Suprapubic skin (tissue), 4 donors: ENCODE measurements at regions not wholly inside any gene's neighbourhood (a gene's known extent, or its start where the extent isn't known, plus 50 kb on each side); places are given as distances from the start of the nearest gene placed in this dataset.

Experiments used
- CTCF ChIP-seq, 2 donors: fragments of 200-600 bp in 1 of 2; fragments of 450-650 bp in 1 of 2; sonication (generic) in 1 of 2; IDR thresholded peaks; one replicate each; pipeline ENCODE4 v1.5.1; 2016 to 2019; ENCODE audit warnings: antibody characterized with exemption in 2 of 2, mild to moderate bottlenecking in 1 of 2, moderate library complexity in 1 of 2
- EP300 ChIP-seq: sonication (generic); formaldehyde crosslinking; IDR thresholded peaks from one replicate; pipeline ENCODE4 v1.6.1; 2017; ENCODE audit warnings: antibody characterized with exemption
- POLR2A ChIP-seq, 2 donors: fragments of 450-650 bp; IDR thresholded peaks; one replicate each; pipeline ENCODE4 v1.6.1; 2017; ENCODE audit warnings: antibody characterized with exemption in 2 of 2, mild to moderate bottlenecking in 2 of 2, moderate library complexity in 2 of 2
- POLR2AphosphoS5 ChIP-seq, 3 donors: sonication (generic); formaldehyde crosslinking; IDR thresholded peaks; one replicate each; pipeline ENCODE4 v1.6.1; 2017; ENCODE audit warnings: antibody characterized with exemption in 3 of 3

DNA sequence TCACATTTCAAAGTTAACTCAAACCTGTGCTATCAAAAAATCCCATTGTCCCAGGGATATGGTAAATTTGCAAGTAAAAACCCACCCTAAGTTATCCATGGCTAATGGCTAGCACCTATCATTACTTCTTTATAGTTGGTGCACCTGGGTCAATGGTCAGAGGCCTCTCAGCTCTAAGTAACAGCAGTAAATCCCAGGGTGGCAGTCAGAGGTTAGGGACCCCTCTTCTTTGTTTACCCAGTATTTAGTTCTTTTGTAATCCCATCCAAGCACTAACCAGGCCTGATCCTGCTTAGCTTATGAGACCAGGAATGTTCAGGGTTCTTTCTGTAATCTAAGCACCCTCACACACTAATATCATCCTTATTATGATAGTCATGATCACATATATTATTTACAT, 52.1 kb upstream of the WWC1 start:
- TF ChIP-seq CTCF (IDR thresholded peaks at IDR 0.05) (no peak), EP300 (no peak), POLR2A (IDR thresholded peaks at IDR 0.05) (no peak), POLR2AphosphoS5 (IDR thresholded peaks at IDR 0.05) (no peak)
